Stromal cell of bone marrow (primary cell): ENCODE measurements at regions not wholly inside any gene's neighbourhood (a gene's known extent, or its start where the extent isn't known, plus 50 kb on each side); places are given as distances from the start of the nearest gene placed in this dataset.

ENCODE experiments used
- DNase-seq: peaks from one replicate; pipeline ENCODE4 v3.0.0-alpha.2; 2012; ENCODE audit warnings: low read depth

DNA sequence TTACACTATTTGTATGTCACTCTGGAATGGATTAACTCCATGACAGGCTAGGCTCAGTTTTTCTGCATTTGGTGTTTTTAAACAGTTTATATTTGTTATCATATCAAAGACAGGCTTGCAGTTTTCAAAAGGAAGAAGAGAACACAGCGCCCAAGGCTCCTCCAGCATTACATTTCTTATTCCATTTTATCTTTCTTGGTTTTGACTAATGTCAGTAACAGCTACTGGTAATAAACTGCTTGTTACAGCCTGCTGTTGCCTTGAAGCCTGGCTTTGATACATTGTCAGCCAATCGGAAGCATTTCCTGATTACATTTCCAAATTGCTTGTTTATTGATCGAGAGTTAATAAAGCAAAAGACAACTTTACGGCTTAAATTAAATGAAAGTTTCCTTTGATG is 166.0 kb upstream of the MDFIC start:
- DNase-seq: no peak

DNA sequence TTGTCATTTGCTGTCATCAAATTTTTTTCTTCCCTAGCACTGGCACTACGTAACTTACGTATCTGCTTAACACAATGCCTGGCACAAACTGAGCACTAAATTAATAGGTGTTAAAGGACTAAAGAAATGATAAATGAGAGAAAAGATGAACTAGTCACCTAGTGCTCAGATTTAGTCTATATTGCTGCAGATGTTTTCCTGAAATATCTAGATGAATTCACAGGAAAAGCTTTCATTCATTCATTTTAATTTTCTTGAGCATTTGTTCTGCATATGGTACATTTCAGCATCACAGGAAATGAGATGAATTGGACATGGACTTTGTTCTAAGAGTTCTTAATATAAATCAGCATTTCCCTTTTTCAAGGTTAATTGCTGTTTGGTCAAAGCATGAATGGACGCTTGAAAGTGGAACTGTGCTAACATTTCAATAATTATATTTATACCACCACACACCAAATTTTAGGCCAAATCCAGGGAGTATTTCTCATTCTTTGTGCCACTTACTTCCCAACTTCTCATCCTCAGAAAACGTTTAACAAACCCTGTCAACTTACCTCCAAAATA is 163.2 kb upstream of the MDFIC start:
- DNase-seq: no peak

GRCh38 chr7:114759347-114760062 is 162.4 kb upstream of the MDFIC start:
- peak; percentile 40 for DNase-seq

DNA sequence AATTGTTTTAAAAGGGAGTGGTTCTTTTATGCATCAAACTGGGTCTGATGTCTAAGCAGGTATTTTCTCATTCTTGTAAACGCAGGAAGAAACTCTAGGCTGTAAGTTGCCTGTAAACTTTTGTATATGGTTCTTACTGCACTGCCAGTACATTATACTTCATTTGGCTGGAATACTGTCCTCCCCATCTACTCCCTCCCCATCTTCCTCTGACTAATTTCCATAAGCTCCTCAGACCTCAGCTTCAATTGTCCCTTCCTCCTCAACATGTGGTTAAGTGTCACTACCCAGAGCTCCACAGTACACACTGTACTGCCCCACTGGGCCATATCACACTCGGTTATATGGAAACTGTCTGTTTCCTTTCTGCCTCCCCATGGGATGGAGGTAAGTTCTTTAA is 161.4 kb upstream of the MDFIC start:
- no peak for DNase-seq

DNA sequence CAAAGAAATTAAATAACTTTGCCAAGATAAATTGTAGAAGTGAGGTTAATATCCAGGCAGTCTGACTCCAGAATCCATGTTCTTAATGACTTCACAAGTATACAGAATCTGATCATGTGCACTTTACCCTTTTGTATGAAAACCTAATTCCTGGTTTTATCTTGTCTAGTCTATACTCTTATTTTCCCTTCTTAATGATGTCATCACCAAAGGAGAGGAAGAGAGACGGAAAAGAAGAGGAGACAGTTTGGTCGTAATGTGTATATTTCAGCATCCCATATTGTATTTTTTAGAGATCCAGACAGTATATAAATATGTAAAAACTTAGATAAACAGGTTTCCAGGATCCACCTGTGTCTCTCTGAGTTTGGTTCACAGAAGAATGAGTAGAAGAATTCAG is 159.9 kb upstream of the MDFIC start:
- no peak for DNase-seq

- DNase-seq: peak; percentile 50
These were observed 156.4 kb upstream of the MDFIC start for GRCh38 chr7:114765331-114766040.

GRCh38 chr7:114766041-114766356 is 155.9 kb upstream of the MDFIC start:
- DNase-seq: no peak

DNA sequence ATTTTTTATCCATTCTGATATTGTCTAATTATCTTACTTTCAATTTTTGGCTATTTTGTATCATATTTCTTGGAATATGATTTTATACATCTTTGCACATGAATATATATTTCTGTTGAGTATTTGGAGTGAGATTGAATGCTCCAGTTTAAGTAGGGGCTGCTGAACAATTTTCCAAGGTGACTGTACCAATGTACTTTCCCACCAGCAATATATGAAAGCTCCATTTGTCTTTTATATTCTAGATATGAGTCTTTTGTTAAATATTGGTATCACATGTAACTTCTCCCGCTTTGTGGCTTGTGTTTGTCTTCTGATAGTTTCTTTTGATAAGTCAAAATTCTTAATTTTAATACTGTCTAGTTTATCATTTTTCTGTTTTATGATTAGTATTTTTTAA is 144.6 kb upstream of the MDFIC start:
- DNase-seq: no peak

GRCh38 chr7:114783508-114783907 is 138.4 kb upstream of the MDFIC start:
- no peak for DNase-seq

- DNase-seq: no peak
These were observed 137.7 kb upstream of the MDFIC start for GRCh38 chr7:114784177-114784576.

DNA sequence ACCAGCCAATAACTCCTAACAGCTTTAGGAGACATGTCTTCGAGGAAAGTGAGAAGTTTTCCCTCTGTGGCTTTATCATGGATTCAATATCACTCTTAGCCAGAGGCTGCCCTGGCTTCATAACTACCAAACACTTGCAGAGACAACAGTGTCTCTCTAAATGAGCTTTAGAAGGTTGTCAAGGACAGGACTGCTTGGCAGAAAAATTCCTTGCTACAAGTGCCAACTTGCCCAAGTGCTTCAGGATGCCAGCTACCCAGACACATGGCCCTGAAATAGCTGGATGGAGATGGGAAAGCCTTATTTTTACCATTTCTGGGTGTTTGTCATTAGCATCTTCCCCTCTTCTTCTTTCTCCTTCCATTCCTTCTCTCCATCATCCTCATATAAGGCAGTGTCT is 137.1 kb upstream of the MDFIC start:
- no peak for DNase-seq

DNA sequence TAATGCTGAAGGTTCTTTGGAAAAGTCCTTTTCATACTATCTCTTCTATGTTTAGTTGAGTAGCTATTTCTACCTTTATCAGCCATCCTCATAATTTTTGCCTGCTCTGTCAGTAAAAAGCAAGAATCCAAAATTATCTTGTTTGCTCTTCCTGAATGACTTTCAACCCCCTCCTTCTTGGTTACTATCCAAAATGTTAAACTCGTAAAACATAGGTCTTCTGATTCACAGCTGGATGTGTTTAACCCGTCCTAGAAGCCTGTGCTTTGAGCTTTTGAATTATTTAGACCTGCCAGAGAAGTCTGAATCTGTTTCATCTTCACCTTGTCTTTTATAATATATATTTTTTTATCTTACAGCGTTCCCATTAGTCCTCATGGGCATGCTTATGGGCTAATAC is 136.4 kb upstream of the MDFIC start:
- no peak for DNase-seq

DNA sequence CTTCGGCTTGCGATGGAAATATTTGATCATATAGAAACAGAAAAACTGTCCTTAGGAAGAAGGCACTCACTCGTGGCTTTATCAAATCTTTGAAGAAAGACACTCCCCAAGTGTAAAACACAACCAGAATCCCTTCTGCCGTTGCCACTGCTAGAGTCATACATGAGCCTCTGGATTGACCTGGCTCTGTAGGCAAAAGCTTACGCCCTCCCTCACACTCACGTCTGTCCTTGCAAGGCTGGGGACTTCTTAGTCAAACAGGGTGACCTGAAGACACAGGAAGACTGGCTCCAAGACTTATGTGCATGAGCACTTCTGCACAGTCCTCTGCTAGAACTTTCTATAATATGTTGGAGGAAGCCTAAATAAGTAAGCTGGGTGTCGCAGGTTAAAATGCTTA is 135.4 kb upstream of the MDFIC start:
- DNase-seq: no peak

DNA sequence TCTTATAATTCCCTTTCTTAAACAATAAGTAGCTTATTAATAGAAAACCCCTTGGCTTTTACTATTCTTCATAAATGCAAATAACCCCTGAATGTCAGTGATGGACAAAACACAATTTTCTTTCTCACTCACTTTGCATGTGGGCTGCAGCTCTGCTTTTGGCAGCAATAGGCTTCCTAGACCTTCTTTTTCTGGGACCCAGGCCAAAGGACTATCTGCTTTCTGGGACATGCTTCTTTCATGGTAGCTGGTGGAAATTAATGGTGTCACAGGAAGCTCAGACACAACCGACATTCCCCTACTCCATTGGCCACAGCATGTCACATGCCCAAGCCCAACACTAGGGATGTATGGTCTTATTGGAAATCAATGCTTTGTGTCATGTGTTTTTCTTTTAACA is 134.3 kb upstream of the MDFIC start:
- DNase-seq: no peak

DNA sequence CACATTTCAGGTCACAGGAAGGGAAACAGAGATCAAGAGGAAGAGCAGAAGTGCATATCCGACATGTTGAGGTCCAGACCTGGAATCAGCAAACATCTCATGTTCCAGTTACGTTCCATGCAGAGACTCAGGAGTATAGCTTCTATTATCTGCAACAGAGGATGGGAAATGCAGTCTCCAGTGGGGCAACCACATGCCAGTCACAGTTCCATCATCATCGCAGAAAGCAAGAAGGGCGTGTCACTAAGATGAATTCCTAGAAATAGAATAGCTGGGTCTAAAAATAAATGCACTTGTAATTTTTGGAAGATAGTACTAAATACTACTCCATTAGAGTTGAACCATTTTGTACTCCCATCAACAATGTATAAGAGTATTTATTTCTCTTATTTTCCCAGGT is 133.2 kb upstream of the MDFIC start:
- DNase-seq: no peak

DNA sequence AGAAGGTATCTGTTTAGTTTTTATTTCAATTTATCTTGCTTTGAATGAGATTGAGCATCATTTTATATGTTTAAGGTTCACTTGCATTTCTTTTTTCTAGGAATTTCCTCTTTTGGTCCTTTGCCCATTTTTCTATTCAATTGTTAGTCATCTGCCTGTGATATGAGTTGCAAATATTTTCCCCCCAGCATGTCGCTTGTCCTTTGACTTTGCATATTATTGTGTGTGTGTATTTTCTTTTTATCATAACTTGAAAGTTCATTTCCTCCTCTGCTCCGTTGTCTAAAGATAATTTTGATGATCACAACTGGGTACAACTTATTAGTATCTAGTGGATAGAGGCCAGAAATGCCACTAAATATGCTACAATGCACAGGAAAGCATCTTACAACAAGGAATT is 132.7 kb upstream of the MDFIC start:
- no peak for DNase-seq

- DNase-seq: peak; percentile 88
These were observed 132.0 kb upstream of the MDFIC start for GRCh38 chr7:114789871-114790311.

DNA sequence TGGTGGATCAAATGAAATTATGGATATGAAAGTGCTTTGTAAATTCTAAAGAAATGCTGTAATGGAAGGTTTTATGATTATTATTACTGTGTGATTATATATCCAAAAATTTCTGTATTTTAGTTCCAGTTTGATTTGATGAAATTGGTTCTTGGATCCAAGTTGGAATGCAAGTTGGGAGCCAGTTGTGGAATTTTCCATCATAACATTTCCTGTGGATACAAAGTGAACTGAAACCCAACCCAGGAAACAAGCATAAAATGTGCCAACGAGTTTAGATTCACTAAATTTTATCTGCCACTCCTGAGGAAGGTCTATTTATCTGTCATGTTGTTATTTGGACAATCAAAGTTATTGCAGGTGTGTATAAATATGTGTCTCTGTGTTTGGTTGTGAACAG is 131.4 kb upstream of the MDFIC start:
- peak; percentile 31 for DNase-seq

GRCh38 chr7:114791771-114792170 is 130.1 kb upstream of the MDFIC start:
- DNase-seq: no peak

DNA sequence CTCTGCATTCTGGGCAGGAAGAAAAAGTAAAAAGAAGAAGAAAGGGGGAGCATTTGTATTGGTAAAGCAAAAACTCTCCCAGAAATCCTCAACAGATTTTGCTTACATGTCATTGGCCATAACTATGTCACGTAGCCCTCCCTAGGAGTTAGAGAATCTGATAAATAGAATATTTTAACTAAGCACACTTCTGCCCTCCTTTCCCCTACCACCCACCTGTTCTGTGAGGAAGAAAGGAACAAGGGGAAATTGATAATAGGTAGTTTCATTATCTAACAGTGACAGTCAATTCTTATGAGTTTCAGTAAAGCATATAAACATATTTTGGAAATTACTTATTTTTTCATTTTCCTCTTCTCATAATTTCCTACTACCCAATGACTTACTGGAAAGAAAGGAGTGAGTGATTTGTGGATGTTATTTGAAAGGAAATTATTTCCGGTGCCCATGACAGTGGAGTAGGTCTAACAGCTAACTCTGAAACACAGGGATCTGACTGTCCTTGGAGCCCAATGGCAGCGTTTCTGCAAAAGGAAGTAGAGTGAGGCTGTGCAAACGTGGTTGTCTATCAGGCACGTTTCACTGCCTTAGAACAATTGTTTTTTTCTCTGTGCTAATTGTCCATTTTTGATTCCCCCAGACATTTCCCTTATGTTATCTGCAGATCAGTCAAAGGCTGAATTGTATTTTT is 128.6 kb upstream of the MDFIC start:
- no peak for DNase-seq

- DNase-seq: no peak
These were observed 126.4 kb upstream of the MDFIC start for GRCh38 chr7:114795475-114795874.

- DNase-seq: no peak
These were observed 122.3 kb upstream of the MDFIC start for GRCh38 chr7:114799628-114800028.

DNA sequence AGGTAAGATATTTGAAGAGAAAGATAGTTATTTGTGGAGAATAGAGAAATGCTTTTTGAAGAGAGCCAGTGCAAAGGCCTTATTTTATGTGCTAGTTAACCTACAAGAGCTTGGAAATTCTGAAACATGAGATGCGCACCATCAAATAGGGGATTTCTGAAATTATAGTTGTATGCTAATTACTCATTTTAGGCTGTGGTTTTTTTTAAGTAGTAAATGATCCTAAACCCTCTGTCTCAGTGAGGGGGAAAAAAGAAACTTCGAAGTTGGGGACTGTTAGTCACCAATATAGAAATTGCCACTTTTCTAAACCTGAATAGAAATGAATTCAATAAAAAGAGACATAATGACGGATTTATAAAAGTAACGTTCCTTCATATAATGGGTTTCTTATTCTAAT is 119.3 kb upstream of the MDFIC start:
- no peak for DNase-seq
